HL-60/S4 treated with retinoic acid at 250 ng/mL for 4 days and 3 days (cell line): ENCODE measurements at regions not wholly inside any gene's neighbourhood (a gene's known extent, or its start where the extent isn't known, plus 50 kb on each side); places are given as distances from the start of the nearest gene placed in this dataset.

ENCODE experiments used
- in situ Hi-C: fragments of 300-500 bp; cut with MboI; formaldehyde crosslinking; loops from 2 replicates; pipeline ENCODE4 v1.7.0; 2022; ENCODE audit warnings: low sequenced_read_pairs

DNA sequence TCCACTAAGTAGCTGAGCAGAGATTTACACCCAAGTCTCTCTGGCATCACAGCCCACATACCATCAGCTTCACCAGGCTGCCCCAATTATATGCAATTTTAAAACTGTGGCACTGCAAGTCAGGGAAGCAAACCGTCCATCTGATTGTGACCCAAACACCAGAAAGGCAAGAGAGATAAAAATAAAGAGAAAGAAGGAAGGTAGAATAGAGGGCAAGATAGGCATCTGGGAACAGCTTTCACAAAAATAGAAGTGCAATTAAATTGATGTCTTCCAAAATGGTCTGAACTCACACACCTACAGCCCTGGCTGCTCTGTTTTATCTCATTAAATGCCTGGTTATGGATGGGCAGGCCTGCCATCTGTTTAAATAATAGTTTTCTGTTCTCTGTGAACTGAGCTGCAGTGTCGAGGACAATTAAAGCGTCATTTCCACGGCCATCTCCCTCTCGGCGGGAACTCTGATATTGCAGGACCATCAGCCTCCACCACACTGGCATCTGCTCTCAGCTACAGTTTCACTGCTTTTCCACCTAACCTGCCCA lies 509.1 kb downstream of the INHBA start:
- in situ Hi-C loops = no loop called here

DNA sequence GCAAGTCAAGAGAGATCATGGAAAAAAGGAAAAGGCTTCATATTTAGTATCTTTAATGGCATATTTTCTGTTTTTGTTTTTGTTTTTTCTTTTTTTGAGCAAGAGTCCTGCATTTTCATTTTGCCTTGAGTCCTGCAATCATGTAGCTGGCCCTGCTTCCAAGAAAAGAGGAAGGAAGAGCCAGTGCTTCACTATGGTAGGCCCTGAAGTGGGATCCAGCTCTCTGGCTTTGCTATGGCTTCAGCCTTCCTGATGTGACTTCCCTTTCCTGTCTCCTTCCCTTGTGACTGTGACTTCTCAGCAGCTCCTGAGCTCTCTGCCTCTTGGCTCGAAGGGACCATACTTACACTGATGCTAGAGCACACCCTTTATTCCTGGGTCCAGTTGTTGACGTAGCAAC lies 512.3 kb downstream of the INHBA start:
- in situ Hi-C loops = no loop called here

DNA sequence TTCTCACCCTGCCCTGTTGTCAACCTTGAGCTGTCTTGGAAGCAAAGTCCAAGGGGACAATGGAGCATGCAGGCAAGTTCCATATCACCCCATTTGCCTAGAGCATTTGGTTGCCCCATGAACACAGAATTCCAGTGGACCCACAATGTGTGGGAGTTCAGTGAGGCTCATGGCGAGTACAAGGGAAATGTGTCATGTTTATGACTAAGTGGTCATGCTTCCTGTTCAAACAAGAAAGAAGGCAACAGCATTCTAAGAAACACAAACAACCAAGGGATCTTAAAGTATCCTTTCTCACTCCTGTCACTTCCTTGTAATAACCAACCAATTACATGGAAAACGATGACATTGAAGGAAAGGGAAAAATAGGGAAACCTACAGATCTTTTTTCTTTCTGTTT lies 513.0 kb downstream of the INHBA start:
- in situ Hi-C loops = no loop called here

DNA sequence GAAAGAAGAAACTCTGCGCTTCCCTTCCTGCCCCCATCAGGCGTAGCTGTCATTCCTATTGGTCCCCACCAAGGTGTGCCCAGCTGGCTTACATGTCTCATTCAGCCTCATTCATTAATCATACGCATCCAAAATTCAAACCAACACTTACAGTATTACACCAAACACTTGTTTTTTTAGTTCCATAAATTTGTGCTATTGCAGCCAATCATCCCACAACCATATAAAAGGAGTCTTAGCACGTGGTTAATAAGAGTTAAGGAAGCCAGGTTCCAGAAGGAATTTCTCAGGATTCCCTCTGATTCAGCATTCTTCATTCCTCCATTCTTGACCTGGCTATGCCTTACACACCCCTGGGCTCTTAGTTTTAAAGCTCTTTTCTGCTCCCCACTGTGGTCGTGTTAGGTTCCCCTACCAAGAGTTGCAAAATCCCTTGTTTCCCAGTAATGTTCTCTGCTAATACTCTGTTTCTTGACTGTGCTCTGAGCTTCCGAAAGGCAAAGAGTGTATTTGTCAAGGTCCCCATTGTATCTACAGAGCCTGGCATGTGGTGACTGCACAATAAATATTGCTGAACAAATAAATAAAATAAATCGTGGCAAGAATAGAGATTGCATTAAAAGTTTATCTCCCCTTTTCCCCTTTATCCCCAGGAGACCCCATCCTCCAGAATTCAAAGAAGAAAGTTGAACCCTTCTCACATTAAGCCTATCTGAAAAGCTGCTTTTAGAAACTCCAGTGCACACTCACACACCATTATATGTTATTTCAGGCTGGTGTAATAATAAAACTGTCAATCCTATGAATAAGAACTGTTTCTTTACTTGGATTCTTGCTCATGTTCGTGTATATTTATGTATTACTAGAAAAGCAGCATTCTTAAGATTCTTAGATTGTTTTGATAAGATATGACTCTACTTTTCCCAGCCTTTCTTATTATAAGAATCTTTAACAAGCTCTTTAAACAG lies 514.4 kb downstream of the INHBA start:
- in situ Hi-C loops = no loop called here

DNA sequence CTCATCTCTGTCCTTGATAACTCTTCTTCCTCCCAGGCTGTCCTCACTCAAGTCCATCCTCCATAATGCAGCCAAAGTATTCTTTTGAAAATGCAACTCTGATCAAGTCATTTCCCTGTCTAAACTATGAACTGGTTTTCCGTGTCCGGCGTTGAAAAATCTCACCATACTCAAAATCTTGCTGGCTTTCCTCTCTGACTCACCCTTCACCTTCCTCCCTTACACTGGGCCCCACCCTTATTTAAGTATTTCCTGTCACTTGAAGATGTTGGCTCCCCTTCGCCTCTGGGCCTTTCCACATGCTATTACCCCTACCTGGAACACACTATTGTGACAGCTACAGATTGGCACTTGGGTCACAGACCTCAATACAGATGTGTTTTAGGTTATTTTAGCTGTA lies 515.6 kb downstream of the INHBA start:
- in situ Hi-C loops = no loop called here

DNA sequence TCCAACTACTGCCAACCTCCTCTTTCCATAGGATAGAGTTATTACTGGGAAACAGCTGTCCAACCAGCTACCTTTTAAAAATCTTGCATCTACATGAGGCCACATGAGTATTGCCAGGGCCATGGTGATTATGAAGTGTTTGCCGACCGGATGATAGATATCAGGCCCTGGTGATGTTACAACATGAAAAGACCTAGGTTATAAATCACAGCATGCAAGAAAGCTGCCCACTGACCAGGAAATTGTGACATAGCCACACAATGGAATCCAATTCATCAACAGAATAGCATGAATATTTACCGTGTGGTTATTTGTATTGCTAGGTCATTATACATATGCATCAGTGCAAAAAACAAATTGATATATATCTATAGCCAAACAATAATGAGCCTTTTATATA lies 517.0 kb downstream of the INHBA start:
- in situ Hi-C loops = no loop called here

DNA sequence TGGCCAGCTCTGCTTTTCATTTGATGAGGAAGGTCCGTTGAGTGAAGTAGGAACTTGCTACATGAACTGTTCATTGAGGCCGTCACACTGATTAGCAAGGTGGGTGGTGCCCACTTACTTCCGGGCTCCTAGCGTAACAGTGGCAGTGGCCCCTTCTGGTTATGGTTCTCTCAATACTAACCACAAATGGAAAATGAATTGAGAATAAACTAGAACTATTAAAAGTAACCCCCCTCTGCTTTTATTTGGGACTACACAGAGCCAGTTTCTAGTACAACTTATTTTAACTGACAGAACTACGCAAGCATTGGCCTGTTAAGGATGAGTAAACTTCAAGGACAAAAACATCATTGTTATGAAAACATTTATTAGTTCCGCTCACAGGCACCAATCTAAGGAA lies 519.1 kb downstream of the INHBA start:
- in situ Hi-C loops = no loop called here

DNA sequence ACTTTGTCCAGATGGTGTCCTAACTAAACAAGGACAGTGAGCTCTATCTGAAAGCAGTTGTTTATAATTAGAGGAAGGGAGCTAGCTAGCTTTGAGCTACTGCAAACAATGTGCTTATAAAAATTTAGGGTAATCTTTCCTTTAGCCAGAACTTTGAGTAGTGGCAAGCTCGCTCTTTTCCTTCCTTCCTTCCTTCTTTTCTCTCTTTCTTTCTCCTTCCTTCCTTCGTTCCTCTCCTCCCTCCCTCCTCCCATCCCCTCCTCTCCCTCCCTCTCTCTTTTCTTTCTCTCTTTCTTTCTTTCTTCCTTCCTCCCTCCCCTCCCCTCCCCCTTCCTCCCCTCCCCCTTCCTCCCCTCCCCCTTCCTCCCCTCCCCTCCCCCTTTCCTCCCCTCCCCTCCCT lies 520.1 kb downstream of the INHBA start:
- in situ Hi-C loops = no loop called here

DNA sequence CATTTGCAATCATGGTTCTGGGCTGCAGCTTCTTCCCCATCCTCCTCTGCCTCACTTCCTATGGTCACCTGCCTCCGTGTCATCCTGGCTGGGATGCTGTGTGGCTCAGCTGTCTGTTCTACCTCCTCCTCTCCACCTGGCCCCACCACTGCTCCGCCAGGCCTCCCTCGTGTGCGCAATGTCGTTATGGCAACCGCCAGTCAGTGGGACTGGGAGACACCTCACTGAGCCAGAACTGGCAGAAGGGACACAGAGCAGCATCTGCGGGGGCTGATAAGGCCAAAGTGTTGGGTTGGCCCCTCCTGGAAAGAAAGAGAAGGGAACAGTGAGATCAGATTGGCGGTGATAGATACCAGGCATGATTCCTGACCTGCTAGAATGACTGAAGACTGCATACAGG lies 527.5 kb downstream of the INHBA start:
- in situ Hi-C loops = no loop called here

DNA sequence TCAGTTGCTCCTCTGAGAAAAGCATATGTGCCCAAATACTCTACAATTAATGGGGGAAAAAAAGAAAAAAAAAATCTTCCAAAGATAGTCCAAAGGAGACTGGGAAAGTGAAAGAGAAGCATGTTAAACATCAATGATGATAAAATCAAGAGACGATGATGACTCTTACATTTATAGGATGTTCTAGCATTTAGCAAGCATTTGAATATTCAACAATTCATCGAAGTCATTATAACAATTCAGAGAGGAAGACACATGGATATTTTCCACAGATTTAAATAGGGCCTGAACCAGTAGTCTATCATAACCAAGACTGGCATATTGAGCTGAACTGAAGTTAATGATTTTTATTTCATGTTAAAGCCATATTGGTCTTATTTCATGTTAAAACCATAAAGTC lies 528.4 kb downstream of the INHBA start:
- in situ Hi-C loops = no loop called here

DNA sequence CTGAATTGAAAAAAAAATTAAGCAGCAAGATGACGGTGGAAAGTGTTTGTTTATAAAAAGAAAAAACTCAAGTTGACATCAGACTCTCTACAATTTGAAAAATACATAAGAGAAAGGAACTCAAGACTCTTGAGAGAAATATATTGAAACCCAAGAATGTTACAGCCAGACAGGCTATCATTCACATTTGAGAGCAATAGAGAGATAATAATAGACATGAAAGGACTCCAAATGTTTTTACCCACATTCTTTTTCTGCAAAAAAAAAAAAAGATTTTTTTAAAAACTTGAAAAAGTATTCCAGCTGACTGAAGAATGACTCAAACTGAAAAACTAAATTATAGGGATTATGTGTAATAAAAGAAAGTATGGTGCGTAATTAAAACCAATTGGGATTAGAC lies 532.4 kb downstream of the INHBA start:
- in situ Hi-C loops = no loop called here

DNA sequence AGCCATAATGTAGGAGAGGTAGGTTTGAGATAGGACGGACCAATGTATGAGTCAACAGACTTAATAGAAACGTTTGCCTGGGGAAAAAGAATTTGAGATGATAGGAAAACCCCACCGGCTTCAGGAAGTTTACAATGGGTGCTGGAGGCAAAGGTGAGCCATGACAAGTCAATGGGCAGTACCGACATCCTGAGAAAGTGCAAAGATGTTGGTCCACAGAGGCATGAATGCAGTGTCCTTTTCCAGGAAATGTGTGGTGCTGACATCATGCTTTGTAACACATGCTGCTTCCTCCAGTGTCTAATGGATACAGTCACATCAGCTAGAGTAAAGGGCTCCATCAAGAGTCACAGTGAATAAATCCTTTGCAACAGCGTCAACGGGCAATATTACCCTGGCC lies 533.6 kb downstream of the INHBA start:
- in situ Hi-C loops = no loop called here

DNA sequence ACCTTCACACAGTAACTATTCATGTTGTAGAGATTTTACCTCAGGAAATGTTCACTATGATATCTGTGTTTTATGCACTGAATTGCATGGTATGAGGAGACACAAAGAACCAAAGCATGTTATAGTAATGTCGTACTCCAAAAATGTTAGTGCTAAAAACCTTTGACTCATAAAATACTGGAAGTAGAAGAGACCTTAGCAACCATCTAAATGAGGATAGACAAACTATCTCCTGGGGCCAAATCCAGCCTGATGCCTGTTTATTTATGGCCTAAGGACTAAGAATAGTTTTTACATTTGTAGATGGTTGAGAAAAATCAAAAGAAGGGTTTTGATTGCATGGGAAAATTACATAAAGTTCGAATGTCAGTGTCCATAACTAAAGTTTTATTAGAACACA lies 535.1 kb downstream of the INHBA start:
- in situ Hi-C loops = no loop called here

DNA sequence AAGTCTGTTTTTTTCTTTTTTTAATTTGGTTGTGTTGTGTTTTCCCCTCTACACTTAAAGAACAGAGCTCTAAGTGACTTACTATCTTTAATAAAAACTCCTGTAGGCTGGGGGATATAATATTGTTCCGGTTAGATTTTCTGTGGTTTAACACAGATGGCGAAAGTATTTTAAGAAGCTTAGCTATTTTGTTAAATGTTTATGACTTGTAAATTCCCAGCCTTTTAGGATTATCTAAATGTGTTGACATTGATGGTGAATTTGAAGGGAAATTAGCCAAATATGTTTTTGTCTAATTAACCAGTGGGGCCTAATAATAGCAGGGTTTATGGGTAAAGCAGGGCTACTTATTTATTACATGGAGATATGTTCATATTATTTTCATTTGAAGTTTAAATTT lies 538.5 kb downstream of the INHBA start:
- in situ Hi-C loops = no loop called here

DNA sequence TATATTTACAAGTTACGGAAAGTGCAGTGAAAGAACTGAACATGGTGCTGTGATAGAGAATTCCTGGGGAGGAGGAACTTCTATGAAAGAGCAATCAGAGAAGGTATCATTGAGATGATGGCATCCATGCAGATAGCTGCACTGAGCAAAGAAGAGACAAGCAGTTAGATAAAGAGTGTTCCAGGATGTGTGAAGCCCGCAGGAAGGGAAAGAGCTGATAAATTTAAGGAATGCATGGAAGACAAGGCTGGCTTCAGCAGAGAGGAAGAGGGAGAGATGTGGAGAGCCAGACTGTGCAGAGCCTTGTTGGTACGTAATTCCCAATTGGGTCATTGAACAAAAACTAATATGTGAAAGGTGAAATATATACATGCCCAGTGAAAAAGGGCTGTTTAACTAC lies 538.9 kb downstream of the INHBA start:
- in situ Hi-C loops = no loop called here

DNA sequence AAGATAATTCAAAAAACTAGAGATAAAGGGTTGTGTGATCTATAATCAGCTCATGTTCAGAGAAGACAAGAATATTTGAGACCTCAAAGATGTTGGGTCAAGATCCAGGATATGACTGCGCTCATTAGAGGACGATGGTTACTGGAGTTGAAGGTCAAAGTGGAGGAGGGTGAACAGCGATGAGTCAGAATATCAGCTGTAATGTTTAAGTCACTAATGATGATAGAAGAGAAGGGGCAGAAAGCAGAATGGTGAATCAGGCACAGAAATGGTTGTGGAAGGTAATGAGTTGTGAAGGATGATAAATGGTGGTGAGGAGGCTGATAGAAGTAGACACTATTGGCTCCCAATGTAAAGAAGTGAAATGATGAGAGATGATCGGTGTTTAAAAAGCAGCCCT lies 540.3 kb downstream of the INHBA start:
- in situ Hi-C loops = no loop called here

DNA sequence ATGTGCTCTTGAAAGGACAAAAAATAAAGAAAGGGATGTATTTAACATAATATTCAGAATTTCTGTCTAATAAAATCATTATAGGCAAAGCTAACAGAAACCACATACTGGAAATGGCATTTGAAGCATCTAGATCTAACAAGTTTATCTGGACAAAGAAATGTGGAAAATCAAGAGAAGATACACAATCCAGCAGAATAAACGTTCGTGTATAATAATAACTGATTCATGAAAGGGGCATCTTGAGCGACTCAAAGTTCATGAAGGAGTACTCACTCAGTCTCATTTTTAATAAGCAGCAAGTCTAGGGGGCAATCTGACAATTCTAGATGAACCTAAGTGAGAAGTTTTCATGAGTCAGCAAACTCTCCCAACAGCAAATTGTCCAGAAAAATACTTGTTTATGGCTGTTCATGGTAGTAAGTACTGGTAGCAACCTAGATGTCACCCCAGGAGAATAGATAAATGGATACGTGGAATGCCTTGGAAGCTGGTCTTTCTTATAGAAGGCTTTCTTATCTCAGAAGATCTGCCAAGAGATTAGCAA lies 541.8 kb downstream of the INHBA start:
- in situ Hi-C loops = no loop called here

DNA sequence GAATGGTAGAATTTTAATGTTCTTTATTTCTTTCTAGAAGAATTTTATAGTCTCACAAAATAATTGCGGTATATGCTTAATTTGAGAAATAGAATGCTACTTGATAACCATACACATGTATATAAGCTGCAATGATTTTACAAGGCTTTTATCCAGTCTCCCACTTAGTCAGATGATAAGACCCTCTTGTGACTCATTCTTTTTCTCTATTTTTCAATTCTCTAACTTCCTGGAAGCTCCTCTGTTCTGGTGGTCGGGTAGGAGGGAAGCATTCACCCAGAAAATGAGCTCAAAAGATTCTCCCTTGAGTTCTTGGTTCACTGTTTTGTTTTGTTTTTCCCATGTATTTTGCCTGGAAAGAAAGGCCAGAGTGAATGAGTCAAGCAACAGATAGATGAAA lies 546.6 kb downstream of the INHBA start:
- in situ Hi-C loops = no loop called here

DNA sequence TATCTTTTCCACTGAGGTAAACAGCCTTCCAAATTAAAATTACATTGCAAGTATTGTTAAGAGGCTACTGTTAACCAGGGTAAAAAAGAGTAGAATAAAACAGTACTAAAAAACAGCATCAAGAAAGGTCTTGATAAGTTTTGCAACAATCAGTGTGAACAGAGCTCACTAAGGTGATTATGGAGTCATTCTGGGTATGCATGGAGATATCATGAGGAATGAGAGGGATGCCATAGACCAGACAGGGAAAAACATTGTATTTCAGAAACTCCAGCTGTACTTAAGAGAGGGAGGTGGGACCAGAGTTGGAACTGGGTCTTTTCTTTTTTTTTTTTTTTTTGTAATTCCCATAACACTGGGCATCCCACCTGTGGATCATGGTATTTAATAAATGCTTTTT lies 549.6 kb downstream of the INHBA start:
- in situ Hi-C loops = no loop called here

DNA sequence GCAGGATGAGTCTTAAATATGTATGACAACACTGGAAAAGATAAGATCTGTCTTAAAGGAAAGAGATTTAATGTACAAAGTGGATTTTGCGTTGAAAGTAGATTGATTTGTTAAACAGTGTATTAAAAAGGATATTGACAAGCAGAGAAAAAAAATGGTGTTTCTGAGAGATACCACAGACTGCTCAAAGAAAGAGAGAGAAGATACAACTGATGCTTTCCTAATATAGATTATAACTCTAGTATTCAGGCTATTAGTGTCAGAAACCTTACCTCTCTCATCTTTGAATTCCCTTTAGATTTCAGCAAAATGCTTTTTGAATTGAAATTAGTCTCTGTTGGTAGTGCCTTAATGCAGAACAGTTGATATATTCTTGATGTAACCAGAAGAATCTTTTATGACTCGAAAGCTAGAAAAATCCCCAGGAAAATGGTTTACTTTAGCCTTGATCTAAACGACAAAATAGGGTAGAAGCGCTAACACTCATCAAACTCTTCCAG lies 550.7 kb downstream of the INHBA start:
- in situ Hi-C loops = no loop called here

DNA sequence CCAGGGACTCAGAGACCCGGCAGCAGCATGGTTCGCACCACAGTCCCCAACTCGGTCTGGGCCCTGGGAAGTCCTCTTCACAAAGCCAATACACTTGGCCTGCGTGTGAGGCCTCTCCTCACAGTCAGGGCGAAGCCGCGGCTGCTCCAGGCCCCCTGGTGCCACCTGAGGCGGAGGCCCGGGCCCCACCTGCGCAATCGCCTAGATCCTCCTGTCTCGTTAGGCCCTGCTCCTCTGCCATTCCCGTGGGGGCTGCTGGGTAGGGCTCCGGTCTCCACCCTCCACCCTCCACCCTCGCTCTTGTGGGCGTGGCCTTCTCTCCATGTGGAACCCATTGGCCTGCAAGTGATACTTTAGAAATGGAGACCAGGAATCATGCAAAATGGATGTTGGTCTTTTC lies 553.3 kb downstream of the INHBA start:
- in situ Hi-C loops = no loop called here

DNA sequence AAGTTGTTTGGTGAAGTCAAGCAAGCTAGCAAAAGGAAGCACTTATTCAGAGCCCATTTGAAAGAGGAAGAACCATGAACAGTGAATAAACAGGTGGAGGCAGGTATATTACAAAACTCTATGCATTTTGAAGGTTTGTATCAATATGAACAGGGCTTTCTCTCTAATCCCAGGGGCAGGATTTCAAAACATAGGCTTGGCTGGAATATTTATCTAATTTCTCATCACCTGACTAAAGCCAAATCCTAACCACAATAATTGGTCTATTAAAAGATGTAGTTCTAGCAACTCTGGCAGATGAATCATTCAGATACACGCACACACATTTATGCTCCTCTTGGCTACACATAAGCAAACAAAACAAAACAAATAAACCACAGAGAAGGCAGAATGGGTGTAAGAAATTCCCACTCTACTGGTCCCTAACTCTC lies 554.4 kb downstream of the INHBA start:
- in situ Hi-C loops = no loop called here
